Astrocyte of the spinal cord (primary cell): ENCODE measurements at regions not wholly inside any gene's neighbourhood (a gene's known extent, or its start where the extent isn't known, plus 50 kb on each side); places are given as distances from the start of the nearest gene placed in this dataset.

Source experiments
- DNase-seq: peaks from one replicate; pipeline ENCODE4 v3.0.0; 2011; ENCODE audit warnings: low read depth, low spot score
- H3K4me3 ChIP-seq: 2 replicates; pipeline ENCODE4 v1.5.1; 2011; ENCODE audit warnings: low read depth, mild to moderate bottlenecking, low read length, moderate library complexity
- in situ Hi-C: cut with HindIII; loops from 2 replicates; pipeline ENCODE4 v1.10.0; 2017; ENCODE audit warnings: low sequenced_read_pairs
- TF ChIP-seq, protein P1 (sequence below): IDR thresholded peaks from 2 replicates; pipeline ENCODE4 v1.5.1; 2012; ENCODE audit warnings: low read depth, mild to moderate bottlenecking, low read length, inconsistent platforms

DNA sequence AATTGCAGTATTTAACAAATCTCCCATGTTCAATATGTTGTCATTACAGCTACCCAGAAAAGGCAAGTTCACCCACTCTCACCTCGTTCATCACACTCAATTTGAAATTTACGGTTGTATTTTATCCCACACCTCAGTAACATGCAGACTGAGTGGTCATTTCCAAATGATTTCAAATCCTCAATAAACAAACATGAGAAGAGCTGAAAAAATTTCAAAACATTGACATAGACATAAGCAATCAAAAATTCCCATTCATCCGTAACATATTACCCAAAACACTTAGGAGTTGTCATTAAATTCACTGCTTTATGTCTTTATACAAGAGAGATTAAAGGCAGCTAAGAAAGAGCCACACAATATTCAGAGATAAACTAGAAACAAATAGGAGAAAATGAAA, 61.7 kb upstream of the NEBL start:
- in situ Hi-C loops: no loop called here
- TF ChIP-seq, protein P1, sequence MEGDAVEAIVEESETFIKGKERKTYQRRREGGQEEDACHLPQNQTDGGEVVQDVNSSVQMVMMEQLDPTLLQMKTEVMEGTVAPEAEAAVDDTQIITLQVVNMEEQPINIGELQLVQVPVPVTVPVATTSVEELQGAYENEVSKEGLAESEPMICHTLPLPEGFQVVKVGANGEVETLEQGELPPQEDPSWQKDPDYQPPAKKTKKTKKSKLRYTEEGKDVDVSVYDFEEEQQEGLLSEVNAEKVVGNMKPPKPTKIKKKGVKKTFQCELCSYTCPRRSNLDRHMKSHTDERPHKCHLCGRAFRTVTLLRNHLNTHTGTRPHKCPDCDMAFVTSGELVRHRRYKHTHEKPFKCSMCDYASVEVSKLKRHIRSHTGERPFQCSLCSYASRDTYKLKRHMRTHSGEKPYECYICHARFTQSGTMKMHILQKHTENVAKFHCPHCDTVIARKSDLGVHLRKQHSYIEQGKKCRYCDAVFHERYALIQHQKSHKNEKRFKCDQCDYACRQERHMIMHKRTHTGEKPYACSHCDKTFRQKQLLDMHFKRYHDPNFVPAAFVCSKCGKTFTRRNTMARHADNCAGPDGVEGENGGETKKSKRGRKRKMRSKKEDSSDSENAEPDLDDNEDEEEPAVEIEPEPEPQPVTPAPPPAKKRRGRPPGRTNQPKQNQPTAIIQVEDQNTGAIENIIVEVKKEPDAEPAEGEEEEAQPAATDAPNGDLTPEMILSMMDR: no peak
- H3K4me3 ChIP-seq: no peak overlapping the region
- no peak for DNase-seq

DNA sequence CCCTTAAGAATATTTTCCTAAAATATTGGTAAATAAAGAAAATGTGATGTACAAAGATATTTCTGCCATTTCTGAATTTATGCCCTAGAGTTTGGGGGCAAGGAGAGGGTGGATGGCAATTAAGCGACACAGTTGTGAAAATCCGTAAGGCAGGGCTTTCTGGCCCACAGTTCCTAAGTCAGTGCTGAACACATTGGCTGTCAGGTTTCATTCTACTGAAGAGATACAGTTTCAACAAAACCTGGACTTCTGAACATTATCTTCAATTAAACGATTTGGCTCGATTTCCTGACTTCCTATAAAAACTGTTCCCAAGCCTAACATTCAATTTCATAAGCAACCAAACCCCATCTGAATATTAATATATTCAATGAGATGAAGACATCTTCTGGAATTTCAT, 61.1 kb upstream of the NEBL start:
- in situ Hi-C loops: no loop called here
- no peak overlapping the region for H3K4me3 ChIP-seq
- TF ChIP-seq, protein P1: no peak
- no peak for DNase-seq

DNA sequence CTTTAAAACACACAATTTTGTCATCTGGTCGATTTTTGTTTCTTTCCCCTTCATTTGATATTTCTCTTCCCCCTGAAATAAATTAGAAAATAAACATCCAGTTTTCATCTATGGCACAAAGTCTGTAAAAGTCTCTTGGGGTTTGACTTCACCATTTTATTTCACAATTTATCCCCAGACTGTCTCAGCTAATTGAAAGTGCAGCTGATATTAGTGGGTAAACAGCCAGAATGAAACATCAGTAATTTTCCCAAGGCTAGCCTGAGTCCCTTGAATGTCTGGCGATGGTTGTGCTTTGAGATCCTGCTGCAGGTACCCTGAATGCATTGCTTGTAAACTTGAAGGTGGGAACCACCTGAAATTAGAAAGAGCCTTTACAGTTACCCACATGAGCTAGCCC, 60.6 kb upstream of the NEBL start:
- in situ Hi-C loops: no loop called here
- TF ChIP-seq, protein P1: no peak
- DNase-seq: no peak
- no peak overlapping the region for H3K4me3 ChIP-seq

DNA sequence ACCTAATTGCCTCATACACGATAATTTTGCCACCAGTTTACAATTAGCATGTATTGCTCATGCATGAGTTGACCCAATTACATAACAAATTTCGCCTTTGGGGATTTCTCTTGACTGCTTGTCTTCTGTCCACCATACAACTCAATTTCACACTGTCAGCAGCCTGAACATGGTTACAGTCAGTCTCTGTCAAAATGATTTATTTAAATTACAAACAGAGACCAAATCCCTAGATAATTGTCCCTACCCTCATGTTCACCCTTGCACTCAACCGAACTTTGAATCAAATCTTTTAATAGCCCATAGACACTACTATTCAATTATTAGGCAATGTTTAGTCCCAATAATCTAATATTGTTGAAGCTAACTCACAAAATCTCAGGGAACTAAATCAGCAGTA, 59.7 kb upstream of the NEBL start:
- no peak overlapping the region for H3K4me3 ChIP-seq
- TF ChIP-seq, protein P1: no peak
- no peak for DNase-seq
- in situ Hi-C loops: no loop called here

DNA sequence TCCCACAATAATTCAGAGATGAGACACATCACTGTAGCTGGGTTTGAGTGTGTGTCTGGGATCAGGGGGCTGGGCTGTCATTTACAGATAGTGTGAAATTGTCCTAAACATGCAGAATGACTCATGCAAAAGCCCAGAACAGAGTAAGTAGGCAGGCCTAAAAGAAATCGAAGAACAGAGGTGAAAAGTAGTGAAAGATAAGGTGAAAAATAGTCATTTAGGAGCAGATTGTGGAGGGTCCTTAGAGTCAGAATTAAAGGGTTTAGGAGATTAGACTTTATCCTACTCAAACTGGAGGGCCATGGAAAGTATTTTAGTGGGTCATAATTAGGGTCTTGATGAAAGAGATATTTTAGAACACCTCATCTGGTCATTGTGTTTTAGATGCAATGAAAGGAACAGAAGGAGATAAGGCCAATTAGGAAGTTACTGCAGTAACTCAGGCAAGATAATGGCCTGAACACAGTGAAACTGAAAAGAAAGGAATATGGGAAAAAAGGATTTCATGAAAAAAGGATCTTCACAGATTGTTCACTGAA, 58.3 kb upstream of the NEBL start:
- TF ChIP-seq, protein P1: no peak
- in situ Hi-C loops: no loop called here
- no peak for DNase-seq
- no peak overlapping the region for H3K4me3 ChIP-seq

DNA sequence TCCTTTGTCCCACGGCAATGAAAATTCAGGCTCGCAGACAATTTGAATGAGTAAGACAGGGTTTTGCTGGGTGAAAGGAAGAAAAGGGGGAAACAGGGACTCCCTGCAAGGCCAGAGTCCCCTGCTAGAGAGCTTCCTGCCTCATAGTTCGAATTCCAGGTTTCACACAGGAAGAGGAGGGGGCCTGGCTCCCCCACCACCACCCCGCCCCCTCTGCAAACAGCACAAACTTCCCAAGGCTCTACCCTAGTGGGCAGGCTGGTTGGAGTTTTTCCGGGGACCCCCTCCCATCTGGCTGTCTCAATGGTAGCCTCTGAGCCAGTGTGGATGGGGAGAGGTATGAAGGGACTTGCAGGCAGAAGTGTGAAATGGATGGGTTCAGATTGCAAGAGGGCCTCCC, 57.4 kb upstream of the NEBL start:
- DNase-seq: no peak
- H3K4me3 ChIP-seq: no peak overlapping the region
- TF ChIP-seq, protein P1: no peak
- in situ Hi-C loops: no loop called here

DNA sequence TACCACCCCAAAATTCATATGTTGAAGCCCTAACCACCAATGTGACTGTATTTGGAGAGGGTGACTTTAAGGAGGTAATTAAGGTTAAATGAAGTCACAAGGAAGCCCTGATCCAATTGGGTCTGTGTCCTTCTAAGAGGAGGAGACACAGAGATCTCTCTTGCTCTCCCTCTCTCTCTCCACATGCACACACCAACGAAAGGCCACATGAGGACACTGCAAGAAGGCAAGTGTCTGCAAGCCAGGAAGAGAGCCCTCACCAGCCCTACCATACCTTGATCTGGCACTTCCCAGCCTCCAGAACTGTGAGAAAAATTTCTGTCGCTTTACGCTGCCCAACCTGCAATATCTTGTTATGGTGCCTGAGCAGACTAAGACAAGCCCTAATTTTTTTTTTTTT, 56.0 kb upstream of the NEBL start:
- in situ Hi-C loops: no loop called here
- no peak for DNase-seq
- H3K4me3 ChIP-seq: no peak overlapping the region
- TF ChIP-seq, protein P1: no peak
